Mesendoderm (in vitro differentiated cells): ENCODE measurements at regions not wholly inside any gene's neighbourhood (a gene's known extent, or its start where the extent isn't known, plus 50 kb on each side); places are given as distances from the start of the nearest gene placed in this dataset.

ENCODE experiments used
- DNase-seq: peaks from one replicate; pipeline ENCODE4 v3.0.0; 2013
- H2AK5ac ChIP-seq: 2 replicates; pipeline ENCODE4 v1.6.1; 2013; ENCODE audit warnings: low read length, inconsistent platforms
- H2BK120ac ChIP-seq: 2 replicates; pipeline ENCODE4 v1.6.1; 2013; ENCODE audit warnings: low read depth, mild to moderate bottlenecking, low read length, moderate library complexity, mixed read lengths
- H2BK15ac ChIP-seq: replicated peaks from 2 replicates; pipeline ENCODE4 v1.6.1; 2013; ENCODE audit warnings: low read depth, mild to moderate bottlenecking, moderate library complexity
- H2BK5ac ChIP-seq: 2 replicates; pipeline ENCODE4 v1.6.1; 2013; ENCODE audit warnings: low read length, inconsistent platforms
- H3K18ac ChIP-seq: 2 replicates; pipeline ENCODE4 v1.6.1; 2013; ENCODE audit warnings: mild to moderate bottlenecking, low read length, mixed read lengths
- H3K23ac ChIP-seq: one replicate; pipeline ENCODE4 v1.6.1; 2013; ENCODE audit warnings: low read length
- H3K27ac ChIP-seq: 2 replicates; pipeline ENCODE4 v1.5.1; 2013; ENCODE audit warnings: low read depth, mild to moderate bottlenecking, inconsistent platforms, low read length, moderate library complexity
- H3K27me3 ChIP-seq: 2 replicates; pipeline ENCODE4 v1.6.1; 2013; ENCODE audit warnings: low read length, control low read depth, mild to moderate bottlenecking, inconsistent platforms; ENCODE audit not compliant: insufficient read depth, poor library complexity
- H3K36me3 ChIP-seq: 2 replicates; pipeline ENCODE4 v1.6.1; 2013; ENCODE audit warnings: low read length, inconsistent platforms; ENCODE audit not compliant: control insufficient read depth, insufficient read depth
- H3K4ac ChIP-seq: one replicate; pipeline ENCODE4 v1.6.1; 2013; ENCODE audit warnings: low read depth, mild to moderate bottlenecking, low read length, moderate library complexity
- H3K4me1 ChIP-seq: 2 replicates; pipeline ENCODE4 v1.6.1; 2013; ENCODE audit warnings: low read depth, low read length, inconsistent platforms; ENCODE audit not compliant: control insufficient read depth
- H3K4me2 ChIP-seq: 2 replicates; pipeline ENCODE4 v1.6.1; 2013; ENCODE audit warnings: low read length
- H3K4me3 ChIP-seq: 2 replicates; pipeline ENCODE4 v1.5.1; 2013; ENCODE audit warnings: mild to moderate bottlenecking, low read length
- H3K56ac ChIP-seq: one replicate; pipeline ENCODE4 v1.6.1; 2013; ENCODE audit warnings: low read length
- H3K79me1 ChIP-seq: 2 replicates; pipeline ENCODE4 v1.6.1; 2013; ENCODE audit warnings: low read length, inconsistent platforms
- H3K79me2 ChIP-seq: 2 replicates; pipeline ENCODE4 v1.6.1; 2013; ENCODE audit warnings: mild to moderate bottlenecking, low read length; ENCODE audit not compliant: control insufficient read depth, insufficient read depth
- H3K9ac ChIP-seq: 2 replicates; pipeline ENCODE4 v1.6.1; 2013; ENCODE audit warnings: low read length, inconsistent platforms
- H4K5ac ChIP-seq: one replicate; pipeline ENCODE4 v1.6.1; 2013; ENCODE audit warnings: low read length
- H4K8ac ChIP-seq: one replicate; pipeline ENCODE4 v1.6.1; 2013; ENCODE audit warnings: low read depth, mild to moderate bottlenecking, control low read depth, low read length, moderate library complexity
- WGBS: extraction: QIAGEN DNeasy Blood & Tissue Kit; methylation state at CpG from one replicate; pipeline ENCODE4 v1.1.7; 2013; ENCODE audit warnings: low lambda C conversion rate, missing lambda C conversion rate; ENCODE audit not compliant: insufficient coverage; ENCODE audit errors: extremely low coverage; 5-methylcytosine and 5-hydroxymethylcytosine counted together

DNA sequence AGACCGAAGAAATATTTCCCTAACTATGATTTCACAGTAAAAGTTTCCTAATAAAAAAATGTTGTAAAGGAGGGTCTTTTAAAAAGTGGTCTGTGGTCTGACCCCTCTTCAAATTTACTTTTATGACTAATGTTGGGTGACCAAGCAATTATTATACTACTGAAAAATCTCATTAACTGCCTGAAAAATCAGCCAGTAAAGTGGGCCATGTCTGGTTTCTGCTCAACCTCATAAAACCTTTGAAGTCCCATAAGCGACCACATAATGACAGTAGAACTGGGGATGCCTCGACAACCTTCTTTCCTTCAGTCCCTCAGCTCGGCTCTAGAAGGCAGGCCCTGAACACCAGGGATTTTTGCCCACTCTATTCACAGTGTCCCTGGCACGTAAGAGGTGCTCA lies 434.3 kb downstream of the EFNB2 start:
- Histone ChIP-seq H3K36me3 (no peaks in the 10 kb centered on the region), H2BK15ac (no peak overlapping the region), H3K79me1 (no peaks in the 10 kb centered on the region), H3K18ac (peak overlapping the region; percentile 91), H3K27me3 (no peaks in the 10 kb centered on the region), H4K5ac (no peak overlapping the region), H4K8ac (no peak overlapping the region), H3K4me3 (no peak overlapping the region), H3K23ac (no peak overlapping the region), H3K4me2 (no peak overlapping the region), H2BK120ac (no peak overlapping the region), H2AK5ac (no peak overlapping the region), H3K27ac (peak overlapping the region; percentile 71), H3K4me1 (peaks cover 18% of the 10 kb centered on the region), H2BK5ac (peak overlapping the region; percentile 26), H3K56ac (peak overlapping the region; percentile 18), H3K9ac (no peak overlapping the region), H3K79me2 (no peaks in the 10 kb centered on the region), H3K4ac (peak overlapping the region; percentile 91)
- DNase-seq, result no peak
- WGBS, result no CpG with 5 or more reads among the region's 5 CpGs

GRCh38 chr13:106100171-106100919 lies 435.1 kb downstream of the EFNB2 start:
- peak overlapping the region; percentile 97 for H2BK120ac ChIP-seq
- peak overlapping the region; percentile 54 for H3K9ac ChIP-seq
- H3K4me2 ChIP-seq, result no peak overlapping the region
- no peak overlapping the region for H2BK15ac ChIP-seq
- no CpG with 5 or more reads among the region's 8 CpGs for WGBS
- H3K79me1 ChIP-seq, result no peaks in the 10 kb centered on the region
- H3K18ac ChIP-seq, result peak overlapping the region; percentile 89
- peaks cover 18% of the 10 kb centered on the region for H3K4me1 ChIP-seq
- peak overlapping the region; percentile 56 for H4K5ac ChIP-seq
- H3K27ac ChIP-seq, result peak overlapping the region; percentile 95
- peak overlapping the region; percentile 60 for H2BK5ac ChIP-seq
- peak overlapping the region; percentile 67 for H3K4ac ChIP-seq
- H3K23ac ChIP-seq, result peak overlapping the region; percentile 83
- no peak overlapping the region for H2AK5ac ChIP-seq
- no peak overlapping the region for H3K4me3 ChIP-seq
- no peaks in the 10 kb centered on the region for H3K27me3 ChIP-seq
- H3K36me3 ChIP-seq, result no peaks in the 10 kb centered on the region
- no peak overlapping the region for H4K8ac ChIP-seq
- H3K56ac ChIP-seq, result peak overlapping the region; percentile 88
- peak; percentile 97 for DNase-seq
- no peaks in the 10 kb centered on the region for H3K79me2 ChIP-seq

- Histone ChIP-seq H3K56ac (peak overlapping the region; percentile 88), H3K79me2 (no peaks in the 10 kb centered on the region), H3K4me3 (no peak overlapping the region), H3K79me1 (no peaks in the 10 kb centered on the region), H3K18ac (peak overlapping the region; percentile 89), H3K4me1 (peaks cover 18% of the 10 kb centered on the region), H3K27ac (peak overlapping the region; percentile 95), H2BK5ac (peak overlapping the region; percentile 60), H3K4me2 (no peak overlapping the region), H3K9ac (peak overlapping the region; percentile 54), H2BK15ac (peak overlapping the region; percentile 62), H3K27me3 (no peaks in the 10 kb centered on the region), H3K36me3 (no peaks in the 10 kb centered on the region), H3K23ac (peak overlapping the region; percentile 83), H2BK120ac (peak overlapping the region; percentile 97), H4K5ac (peak overlapping the region; percentile 56), H2AK5ac (peak overlapping the region; percentile 71), H3K4ac (peak overlapping the region; percentile 79), H4K8ac (no peak overlapping the region)
- no peak for DNase-seq
- WGBS, result no CpG with 5 or more reads among the region's 13 CpGs
Observed at GRCh38 chr13:106099765-106100164, 435.7 kb downstream of the EFNB2 start.

GRCh38 chr13:106098778-106099177 lies 436.7 kb downstream of the EFNB2 start:
- whole genome bisulfite sequencing, result no CpG with 5 or more reads among the region's 3 CpGs
- no peak overlapping the region for H3K27ac ChIP-seq

GRCh38 chr13:106096661-106097092 lies 438.8 kb downstream of the EFNB2 start:
- peaks cover 15% of the 10 kb centered on the region for H3K4me1 ChIP-seq
- H3K23ac ChIP-seq, result no peak overlapping the region
- no peak overlapping the region for H4K8ac ChIP-seq
- H3K4ac ChIP-seq, result no peak overlapping the region
- no peak overlapping the region for H4K5ac ChIP-seq
- no peak overlapping the region for H3K9ac ChIP-seq
- no peaks in the 10 kb centered on the region for H3K27me3 ChIP-seq
- H2BK5ac ChIP-seq, result no peak overlapping the region
- no peak overlapping the region for H3K27ac ChIP-seq
- no peak overlapping the region for H3K56ac ChIP-seq
- peak overlapping the region; percentile 28 for H2BK120ac ChIP-seq
- no CpG with 5 or more reads among the region's 4 CpGs for WGBS
- H3K4me2 ChIP-seq, result no peak overlapping the region
- no peaks in the 10 kb centered on the region for H3K36me3 ChIP-seq
- no peak overlapping the region for H2BK15ac ChIP-seq
- no peaks in the 10 kb centered on the region for H3K79me2 ChIP-seq
- H3K18ac ChIP-seq, result no peak overlapping the region
- no peak for DNase-seq
- H3K4me3 ChIP-seq, result no peak overlapping the region
- no peaks in the 10 kb centered on the region for H3K79me1 ChIP-seq
- no peak overlapping the region for H2AK5ac ChIP-seq

More at GRCh38 chr13:106098778-106099177, 436.7 kb downstream of the EFNB2 start:
- Histone ChIP-seq H3K23ac (no peak overlapping the region), H3K36me3 (no peaks in the 10 kb centered on the region), H3K4ac (no peak overlapping the region), H3K79me1 (no peaks in the 10 kb centered on the region), H2BK120ac (no peak overlapping the region), H3K4me2 (no peak overlapping the region), H3K4me3 (no peak overlapping the region), H3K27me3 (no peaks in the 10 kb centered on the region), H3K18ac (no peak overlapping the region), H3K9ac (no peak overlapping the region), H4K8ac (no peak overlapping the region), H2BK5ac (no peak overlapping the region), H3K79me2 (no peaks in the 10 kb centered on the region), H3K56ac (no peak overlapping the region), H2AK5ac (no peak overlapping the region), H2BK15ac (peak overlapping the region; percentile 62), H4K5ac (no peak overlapping the region), H3K4me1 (peaks cover 18% of the 10 kb centered on the region)
- DNase-seq, result peak; percentile 52
